Gastrocnemius medialis (tissue), 4 donors: ENCODE measurements at regions not wholly inside any gene's neighbourhood (a gene's known extent, or its start where the extent isn't known, plus 50 kb on each side); places are given as distances from the start of the nearest gene placed in this dataset.

Source experiments
- ATAC-seq, 2 donors: fragments of 150-250 bp; one replicate each; pipeline ENCODE4 v1.9.1; 2016
- DNase-seq, 2 donors: peaks; one replicate each; pipeline ENCODE4 v3.0.0-alpha.2; 2019
- H3K27ac ChIP-seq, 4 donors: fragments of 200-600 bp; sonication (generic); 1 replicate in 1 of 4; 2 replicates in 3 of 4; pipeline ENCODE4 v1.5.1; 2016 to 2018; ENCODE audit warnings: mild to moderate bottlenecking in 2 of 4, moderate library complexity in 1 of 4
- H3K27me3 ChIP-seq, 3 donors: fragments of 200-600 bp; sonication (generic) in 2 of 3; 1 replicate in 1 of 3; 2 replicates in 2 of 3; pipeline versions ENCODE4 v1.5.1 to v1.6.0; 2016 to 2019; ENCODE audit warnings: mild to moderate bottlenecking in 1 of 3, moderate library complexity in 1 of 3
- H3K36me3 ChIP-seq, 2 donors: fragments of 200-600 bp; sonication (generic) in 1 of 2; one replicate each; pipeline ENCODE4 v1.5.1; 2017 to 2018
- H3K4me1 ChIP-seq, 2 donors: fragments of 200-600 bp; sonication (generic) in 1 of 2; one replicate each; pipeline ENCODE4 v1.5.1; 2016 to 2017; ENCODE audit warnings: mild to moderate bottlenecking in 2 of 2
- H3K4me3 ChIP-seq, 4 donors: fragments of 200-600 bp; sonication (generic) in 3 of 4; 1 replicate in 1 of 4; 2 replicates in 3 of 4; pipeline ENCODE4 v1.5.1; 2016 to 2019; ENCODE audit warnings: mild to moderate bottlenecking in 2 of 4
- H3K9me3 ChIP-seq, 3 donors: fragments of 200-600 bp; sonication (generic) in 2 of 3; 1 replicate in 1 of 3; 2 replicates in 2 of 3; pipeline ENCODE4 v1.5.1; 2016 to 2019
- CTCF ChIP-seq, 5 experiments: fragments of 450-650 bp in 3 of 5; fragments of 200-600 bp in 2 of 5; sonication (generic) in 2 of 5; IDR thresholded peaks in 4 of 5; conservative IDR thresholded peaks in 1 of 5; 1 replicate in 4 of 5; 2 replicates in 1 of 5; pipeline ENCODE4 v1.5.1; 2016 to 2019; ENCODE audit warnings: antibody characterized with exemption in 5 of 5, mild to moderate bottlenecking in 3 of 5, moderate library complexity in 3 of 5
- POLR2A ChIP-seq, 2 donors: fragments of 450-650 bp; IDR thresholded peaks; one replicate each; pipeline ENCODE4 v1.6.1; 2017; ENCODE audit warnings: antibody characterized with exemption in 2 of 2, mild to moderate bottlenecking in 2 of 2, moderate library complexity in 2 of 2
- in situ Hi-C, 4 donors: fragments of 200-750 bp; cut with MboI; loops; one replicate each; pipeline versions ENCODE4 v1.15.0 to v1.8.0; 2017; ENCODE audit warnings: low sequenced_read_pairs in 4 of 4
- intact Hi-C: fragments of 100-400 bp; cut with DNase I; formaldehyde crosslinking; loops from one replicate; pipeline ENCODE4 v1.15.1; 2023; ENCODE audit warnings: low total_unique reads

GRCh38 chr11:25899617-25900160 lies 432.2 kb upstream of the ANO3 start:
- no peak for DNase-seq
- in situ Hi-C loops = no loop called here
- TF ChIP-seq CTCF (IDR thresholded peaks at IDR 0.05 in 4 of 5, conservative IDR thresholded peaks at IDR 0.05 in 1 of 5) (no peak), POLR2A (IDR thresholded peaks at IDR 0.05) (no peak)

GRCh38 chr11:25900814-25901213 lies 431.1 kb upstream of the ANO3 start:
- Histone ChIP-seq H3K27me3 (no peaks in the 10 kb centered on the region), H3K9me3 (no peaks in the 10 kb centered on the region), H3K4me1 (no peaks in the 10 kb centered on the region), H3K4me3 (no peak overlapping the region), H3K36me3 (no peaks in the 10 kb centered on the region), H3K27ac (no peak overlapping the region)
- in situ Hi-C loops = no loop called here
- intact Hi-C loops = no loop called here
- ATAC-seq = no peak
- DNase-seq = no peak
- TF ChIP-seq CTCF (IDR thresholded peaks at IDR 0.05 in 4 of 5, conservative IDR thresholded peaks at IDR 0.05 in 1 of 5) (no peak), POLR2A (IDR thresholded peaks at IDR 0.05) (no peak)

More at GRCh38 chr11:25899617-25900160, 432.2 kb upstream of the ANO3 start:
- intact Hi-C loops = no loop called here
- no peaks in the 10 kb centered on the region for H3K9me3 ChIP-seq
- ATAC-seq = no peak
- no peak overlapping the region for H3K4me3 ChIP-seq
- no peak overlapping the region for H3K27ac ChIP-seq
- H3K27me3 ChIP-seq = no peaks in the 10 kb centered on the region
- H3K36me3 ChIP-seq = no peaks in the 10 kb centered on the region
- no peaks in the 10 kb centered on the region for H3K4me1 ChIP-seq

- no peaks in the 10 kb centered on the region for H3K4me1 ChIP-seq
- TF ChIP-seq POLR2A (IDR thresholded peaks at IDR 0.05) (no peak), CTCF (IDR thresholded peaks at IDR 0.05 in 4 of 5, conservative IDR thresholded peaks at IDR 0.05 in 1 of 5) (no peak)
- no peaks in the 10 kb centered on the region for H3K27me3 ChIP-seq
- in situ Hi-C loops (no loop called here), intact Hi-C loops (no loop called here)
- no peak for ATAC-seq
- H3K27ac ChIP-seq = no peak overlapping the region
- no peak overlapping the region for H3K4me3 ChIP-seq
- no peaks in the 10 kb centered on the region for H3K9me3 ChIP-seq
- H3K36me3 ChIP-seq = no peaks in the 10 kb centered on the region
- no peak for DNase-seq
Observed at GRCh38 chr11:25901415-25901814, 430.5 kb upstream of the ANO3 start.

- no peaks in the 10 kb centered on the region for H3K4me1 ChIP-seq
- no peaks in the 10 kb centered on the region for H3K36me3 ChIP-seq
- no peak overlapping the region for H3K27ac ChIP-seq
- no peak overlapping the region for H3K4me3 ChIP-seq
- no peak for DNase-seq
- TF ChIP-seq CTCF (IDR thresholded peaks at IDR 0.05 in 4 of 5, conservative IDR thresholded peaks at IDR 0.05 in 1 of 5) = no peak
- no peak for TF ChIP-seq POLR2A (IDR thresholded peaks at IDR 0.05)
- H3K9me3 ChIP-seq = no peaks in the 10 kb centered on the region
- no peaks in the 10 kb centered on the region for H3K27me3 ChIP-seq
- in situ Hi-C loops = no loop called here
- intact Hi-C loops = no loop called here
- ATAC-seq = no peak
Observed at GRCh38 chr11:25902476-25902875, 429.5 kb upstream of the ANO3 start.

DNA sequence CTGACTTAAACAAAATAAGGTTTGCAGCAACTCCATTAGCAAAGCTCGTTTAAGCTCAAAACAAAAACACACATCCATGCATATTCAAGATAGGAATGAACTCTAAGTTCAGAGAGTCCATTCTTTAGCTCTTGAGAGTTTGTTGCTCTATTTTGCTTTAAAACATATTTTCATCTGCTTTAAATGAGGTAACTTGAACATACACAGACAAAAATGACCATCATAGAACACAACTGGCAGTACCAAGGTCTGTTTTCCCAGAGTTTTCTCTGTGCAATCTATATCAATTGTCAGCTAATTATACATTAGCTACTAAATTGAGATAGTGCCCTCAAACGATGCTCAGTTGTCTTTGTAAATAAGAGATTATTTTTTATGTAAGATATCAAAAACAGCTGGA lies 423.2 kb upstream of the ANO3 start:
- H3K27me3 ChIP-seq = no peaks in the 10 kb centered on the region
- no peak for DNase-seq
- no peak overlapping the region for H3K4me3 ChIP-seq
- no peak for ATAC-seq
- no peaks in the 10 kb centered on the region for H3K4me1 ChIP-seq
- in situ Hi-C loops (no loop called here), intact Hi-C loops (no loop called here)
- H3K9me3 ChIP-seq = no peaks in the 10 kb centered on the region
- TF ChIP-seq POLR2A (IDR thresholded peaks at IDR 0.05) = no peak
- no peak for TF ChIP-seq CTCF (IDR thresholded peaks at IDR 0.05 in 4 of 5, conservative IDR thresholded peaks at IDR 0.05 in 1 of 5)
- H3K36me3 ChIP-seq = no peaks in the 10 kb centered on the region
- no peak overlapping the region for H3K27ac ChIP-seq
